Panc1 (cell line): ENCODE measurements at regions not wholly inside any gene's neighbourhood (a gene's known extent, or its start where the extent isn't known, plus 50 kb on each side); places are given as distances from the start of the nearest gene placed in this dataset.

ENCODE experiments used
- ATAC-seq: fragments of 200-7000 bp; cut with Tn5 transposase; 2 replicates; pipeline ENCODE4 v1.9.1; 2020; ENCODE audit warnings: mild to moderate bottlenecking, moderate library complexity
- BruUV-seq: library from RNA; stranded (reverse); fragments of 400-500 nt; replicated peaks from 2 replicates; lab custom pipeline; 2021; lab: Mats Ljungman, UMichigan
- CTCF ChIA-PET: fragments of 300-600 bp; sonication (Branson Sonifier 250); formaldehyde crosslinking; loops from one replicate; lab custom pipeline; 2022; ENCODE audit warnings: antibody characterized with exemption; lab: Charles Lee
- POLR2A ChIA-PET: fragments of 300-600 bp; sonication (Branson Sonifier 250); formaldehyde crosslinking; loops from one replicate; lab custom pipeline; 2022; ENCODE audit warnings: antibody characterized with exemption; lab: Charles Lee
- DNase-seq: peaks from one replicate; pipeline ENCODE4 v3.0.0-alpha.2; 2010; ENCODE audit warnings: low read depth, low spot score
- H3K27ac ChIP-seq: 2 replicates; pipeline ENCODE4 v1.5.1; 2011; ENCODE audit warnings: mild to moderate bottlenecking, low read length, inconsistent platforms
- H3K27me3 ChIP-seq: fragments of 200-500 bp; sonication (Bioruptor generic); 2 replicates; pipeline ENCODE4 v1.6.0; 2014; ENCODE audit warnings: low read length, inconsistent platforms; ENCODE audit not compliant: control insufficient read depth, insufficient read depth
- H3K36me3 ChIP-seq: fragments of 200-500 bp; sonication (Bioruptor generic); 2 replicates; pipeline ENCODE4 v1.5.1; 2014; ENCODE audit warnings: inconsistent platforms, mild to moderate bottlenecking, low read length, moderate library complexity; ENCODE audit not compliant: control insufficient read depth, insufficient read depth
- H3K4me1 ChIP-seq: 2 replicates; pipeline ENCODE4 v1.5.1; 2011; ENCODE audit warnings: inconsistent platforms, mild to moderate bottlenecking, low read length, moderate library complexity; ENCODE audit not compliant: control insufficient read depth, insufficient read depth
- H3K4me3 ChIP-seq, 2 experiments: 2 replicates each; pipeline ENCODE4 v1.5.1; 2011 to 2012; ENCODE audit warnings: low read depth in 2 of 2, low read length in 2 of 2, mild to moderate bottlenecking in 2 of 2, inconsistent platforms in 1 of 2, moderate library complexity in 1 of 2
- H3K9me3 ChIP-seq: fragments of 200-500 bp; sonication (Bioruptor generic); 2 replicates; pipeline ENCODE4 v1.5.1; 2014; ENCODE audit warnings: low read depth, mild to moderate bottlenecking, inconsistent platforms, low read length, moderate library complexity; ENCODE audit not compliant: control insufficient read depth, insufficient read depth
- CTCF ChIP-seq: fragments of 450-650 bp; IDR thresholded peaks from 2 replicates; pipeline ENCODE4 v1.5.1; 2017; ENCODE audit warnings: mild to moderate bottlenecking
- POLR2AphosphoS5 ChIP-seq: IDR thresholded peaks from 2 replicates; pipeline ENCODE4 v1.6.1; 2012; ENCODE audit warnings: mild to moderate bottlenecking, low read depth, low read length, moderate library complexity
- REST ChIP-seq, 2 experiments: IDR thresholded peaks; 2 replicates each; pipeline ENCODE4 v1.6.1; 2011 to 2012; ENCODE audit warnings: low read depth in 2 of 2, control low read depth in 1 of 2, low read length in 1 of 2, mild to moderate bottlenecking in 1 of 2, moderate library complexity in 1 of 2; ENCODE audit not compliant: insufficient read depth in 1 of 2
- SIN3A ChIP-seq: IDR thresholded peaks from 2 replicates; pipeline ENCODE4 v1.6.1; 2012; ENCODE audit warnings: low read depth, mild to moderate bottlenecking, low read length, moderate library complexity, borderline replicate concordance; ENCODE audit not compliant: insufficient read depth
- TCF7L2 ChIP-seq: IDR thresholded peaks from 2 replicates; pipeline ENCODE4 v1.6.1; 2011; ENCODE audit warnings: mild to moderate bottlenecking, low read depth, low read length, inconsistent platforms
- in situ Hi-C: cut with HindIII; loops from 2 replicates; pipeline ENCODE4 v1.10.0; 2016; ENCODE audit warnings: low sequenced_read_pairs, low pct_unique_long_range_greater_than_20kb
- intact Hi-C: fragments of 100-400 bp; cut with micrococcal nuclease; formaldehyde crosslinking; loops from one replicate; pipeline ENCODE4 v1.10.0; 2022; ENCODE audit not compliant: unreplicated experiment

GRCh38 chr15:61481886-61482285 lies 252.8 kb upstream of the RORA start:
- in situ Hi-C loops (no loop called here), intact Hi-C loops (no loop called here)
- no TSS peak for BruUV-seq

GRCh38 chr15:61480863-61481262 lies 251.8 kb upstream of the RORA start:
- intact Hi-C loops: no loop called here

More at GRCh38 chr15:61481886-61482285, 252.8 kb upstream of the RORA start:
- TF ChIP-seq REST (IDR thresholded peaks at IDR 0.05; ENCODE audit: insufficient read depth in 1 of 2, low read depth in 2 of 2, low read length in 1 of 2) (no peak), POLR2AphosphoS5 (no peak), SIN3A (no peak), TCF7L2 (no peak), CTCF (no peak)
- ChIA-PET CTCF (no interaction called here), POLR2A (no interaction called here)
- no peak for DNase-seq
- ATAC-seq: no peak
- Histone ChIP-seq H3K4me1 (no peaks in the 10 kb centered on the region), H3K9me3 (no peaks in the 10 kb centered on the region), H3K4me3 (no peak overlapping the region), H3K27ac (no peak overlapping the region), H3K36me3 (no peaks in the 10 kb centered on the region), H3K27me3 (no peaks in the 10 kb centered on the region)

More at GRCh38 chr15:61480863-61481262, 251.8 kb upstream of the RORA start:
- no peak overlapping the region for H3K27ac ChIP-seq
- in situ Hi-C loops: no loop called here
- ATAC-seq (no peak), DNase-seq (no peak)
- TF ChIP-seq POLR2AphosphoS5 (no peak), SIN3A (no peak), TCF7L2 (no peak), REST (IDR thresholded peaks at IDR 0.05; ENCODE audit: insufficient read depth in 1 of 2, low read depth in 2 of 2, low read length in 1 of 2) (no peak), CTCF (no peak)
- no TSS peak for BruUV-seq
- no peaks in the 10 kb centered on the region for H3K36me3 ChIP-seq
- CTCF ChIA-PET: no interaction called here
- H3K9me3 ChIP-seq: no peaks in the 10 kb centered on the region
- H3K4me1 ChIP-seq: no peaks in the 10 kb centered on the region
- no peak overlapping the region for H3K4me3 ChIP-seq
- no peaks in the 10 kb centered on the region for H3K27me3 ChIP-seq
- POLR2A ChIA-PET: no interaction called here
